Cerebellar cortex (tissue), 1 donor: ENCODE measurements at regions not wholly inside any gene's neighbourhood (a gene's known extent, or its start where the extent isn't known, plus 50 kb on each side); places are given as distances from the start of the nearest gene placed in this dataset.
A peak's percentile ranks its signal among the peaks of the same experiment; 100 is the strongest.

Experiments
- DNase-seq: peaks from one replicate; pipeline ENCODE4 v3.0.0-alpha.2; 2015; ENCODE audit warnings: low spot score

GRCh38 chrX:63993936-63994335 lies 208.9 kb upstream of the ARHGEF9 start:
- DNase-seq = no peak

GRCh38 chrX:63985906-63986305 lies 200.9 kb upstream of the ARHGEF9 start:
- no peak for DNase-seq

- no peak for DNase-seq
Observed at GRCh38 chrX:63979480-63979879, 194.5 kb upstream of the ARHGEF9 start.

- no peak for DNase-seq
Observed at GRCh38 chrX:63967551-63967950, 182.5 kb upstream of the ARHGEF9 start.

GRCh38 chrX:63963095-63963784 lies 178.2 kb upstream of the ARHGEF9 start:
- DNase-seq = peak; percentile 64

DNA sequence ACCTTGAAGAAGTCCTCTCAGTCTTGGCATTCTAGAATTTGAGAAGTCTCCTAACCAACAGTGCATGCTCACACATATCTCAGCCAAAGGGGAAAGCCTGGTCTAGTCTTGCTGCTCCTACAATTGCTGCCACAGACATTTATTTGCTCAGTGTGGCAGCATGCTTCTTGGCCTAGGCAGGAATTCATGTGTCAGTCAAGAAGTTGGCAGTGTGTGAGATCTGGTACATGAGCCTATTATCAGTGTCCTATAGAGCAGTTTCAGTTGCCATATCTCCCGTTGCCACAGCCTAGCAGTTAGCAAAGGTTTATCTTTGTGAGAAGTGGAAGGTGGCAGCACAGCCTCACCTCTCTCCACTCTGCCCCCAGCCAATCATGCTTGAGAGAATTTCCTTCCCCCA lies 176.9 kb upstream of the ARHGEF9 start:
- peak; percentile 4 for DNase-seq

- DNase-seq = no peak
Observed at GRCh38 chrX:63959975-63960374, 175.0 kb upstream of the ARHGEF9 start.

DNA sequence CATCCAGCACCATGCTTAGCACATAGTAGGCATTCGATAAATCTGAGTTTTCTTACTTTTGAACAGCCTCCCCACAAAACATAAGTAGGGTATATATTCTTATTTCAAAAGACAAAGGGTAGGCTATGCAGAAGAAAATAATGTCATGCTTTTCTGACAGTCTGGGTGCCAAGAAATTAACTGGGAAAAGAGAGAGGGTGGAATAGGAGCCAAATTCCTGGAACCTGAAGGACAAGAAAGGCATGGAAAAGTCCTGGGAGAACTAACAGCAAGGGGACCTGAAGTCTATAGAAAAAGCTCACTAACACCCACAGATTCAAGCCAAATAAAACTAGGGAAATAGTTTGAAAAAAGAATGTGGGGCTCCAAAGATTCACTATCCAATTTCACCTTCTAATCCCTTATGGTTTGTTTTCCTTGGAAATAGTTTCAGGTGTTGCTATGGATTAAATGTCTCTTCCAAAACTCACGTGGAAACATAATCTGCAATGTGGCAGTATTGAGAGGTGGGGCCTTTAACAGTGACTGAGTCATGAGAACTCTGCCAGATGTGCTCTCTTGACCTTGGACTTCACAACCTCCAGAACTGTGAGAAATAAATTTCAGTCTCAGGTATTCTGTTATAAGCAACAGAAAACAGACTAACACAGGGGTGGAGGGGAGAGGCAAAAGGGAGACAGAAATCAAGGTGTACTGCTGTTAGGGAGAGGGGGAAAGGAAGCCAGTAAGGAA lies 173.3 kb upstream of the ARHGEF9 start:
- no peak for DNase-seq

GRCh38 chrX:63935835-63936234 lies 150.8 kb upstream of the ARHGEF9 start:
- no peak for DNase-seq

DNA sequence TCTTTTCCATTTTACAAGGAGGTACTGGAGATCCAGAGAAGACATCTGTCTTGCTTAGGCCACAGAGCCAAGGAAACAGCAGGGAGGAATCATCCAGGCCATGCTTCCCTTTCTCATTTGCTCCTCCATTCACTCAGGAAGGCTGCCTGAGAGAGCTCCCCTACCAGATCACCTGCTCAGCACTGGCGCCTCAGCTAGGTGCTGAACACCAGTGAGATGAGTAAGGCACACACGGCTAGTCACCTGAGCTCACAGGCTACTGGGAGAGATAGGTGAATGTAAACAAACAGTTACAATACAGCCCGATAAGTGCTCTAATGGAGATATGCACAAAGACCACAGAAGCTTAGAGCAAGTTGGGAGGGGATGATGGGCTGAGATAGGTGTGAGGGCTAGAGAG lies 149.8 kb upstream of the ARHGEF9 start:
- peak; percentile 22 for DNase-seq

DNA sequence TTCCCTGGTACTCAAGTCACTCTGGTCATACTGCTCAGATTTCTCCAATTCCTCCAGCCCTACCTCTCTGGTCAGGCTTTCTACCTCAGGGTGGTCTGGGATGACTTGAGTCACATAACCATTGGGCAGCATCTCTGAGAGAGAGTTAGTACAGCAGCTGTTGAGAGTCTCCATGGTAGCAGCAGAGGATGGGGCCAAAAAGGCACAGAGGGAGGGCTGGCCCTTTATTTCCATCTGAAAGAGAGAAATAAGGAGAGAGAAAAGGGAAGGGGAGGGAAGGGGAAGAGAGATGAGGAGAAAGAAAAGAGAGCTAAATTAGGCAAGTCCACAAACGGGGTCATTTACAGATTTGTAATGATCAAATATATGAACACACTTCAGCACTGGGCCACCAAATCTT lies 149.1 kb upstream of the ARHGEF9 start:
- DNase-seq = no peak

DNA sequence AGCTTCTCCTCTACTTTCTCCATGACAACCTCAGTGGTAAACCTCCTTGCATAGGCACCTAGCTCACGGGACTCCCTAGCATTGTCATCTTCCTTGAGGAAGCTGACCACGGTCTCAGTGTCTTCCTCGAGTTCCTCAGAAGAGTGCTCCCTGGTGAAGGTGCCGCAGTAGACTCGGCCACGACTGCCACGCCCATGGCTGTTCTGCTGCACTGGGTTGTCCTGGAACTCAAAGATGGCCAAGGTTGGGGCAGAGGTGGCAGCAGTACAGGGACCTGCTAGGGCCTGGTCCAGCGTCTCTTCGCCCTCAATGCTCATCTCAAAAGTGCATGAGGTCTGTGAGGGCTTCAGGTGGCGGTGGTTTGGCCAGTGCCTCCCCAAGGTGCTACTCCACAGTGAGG lies 147.9 kb upstream of the ARHGEF9 start:
- DNase-seq = no peak

DNA sequence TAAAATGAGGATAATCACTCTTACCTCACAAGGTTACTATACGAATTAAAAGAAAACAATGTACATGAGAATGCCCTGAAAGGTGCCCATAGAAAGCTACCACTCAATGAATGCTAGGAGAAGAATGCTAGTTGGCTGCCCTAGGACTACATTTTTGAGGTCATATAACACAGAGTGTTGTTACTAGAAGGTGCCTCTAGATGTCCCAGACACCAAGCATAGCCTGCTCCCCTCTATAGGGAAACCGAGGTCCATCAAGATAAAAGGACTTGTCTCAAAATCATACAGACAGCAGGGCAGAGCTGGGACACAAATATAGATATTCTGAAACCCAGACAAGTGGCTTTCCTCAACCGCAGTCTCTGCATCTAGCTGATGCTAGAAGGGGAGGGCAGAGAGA lies 147.0 kb upstream of the ARHGEF9 start:
- no peak for DNase-seq

- no peak for DNase-seq
Observed at GRCh38 chrX:63930140-63930539, 145.1 kb upstream of the ARHGEF9 start.

DNA sequence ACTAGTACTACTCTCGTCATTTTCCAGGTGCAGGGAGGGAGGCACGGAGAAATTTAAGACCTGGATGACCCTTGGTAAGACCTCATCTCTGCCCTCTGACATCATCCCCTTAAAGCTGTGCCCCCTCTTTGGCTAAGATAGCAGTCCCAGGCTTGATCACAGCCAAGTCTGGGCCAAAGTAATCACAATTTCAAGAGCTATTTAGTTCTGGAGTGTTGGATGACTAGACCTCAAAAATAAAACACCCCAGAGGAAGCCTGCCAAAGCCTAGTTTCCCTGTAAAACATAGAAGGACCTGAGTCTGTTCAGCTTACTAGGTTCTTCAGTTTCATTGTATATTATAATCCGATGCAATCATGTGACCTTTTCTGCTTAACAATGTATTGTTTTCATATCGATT lies 144.6 kb upstream of the ARHGEF9 start:
- no peak for DNase-seq

DNA sequence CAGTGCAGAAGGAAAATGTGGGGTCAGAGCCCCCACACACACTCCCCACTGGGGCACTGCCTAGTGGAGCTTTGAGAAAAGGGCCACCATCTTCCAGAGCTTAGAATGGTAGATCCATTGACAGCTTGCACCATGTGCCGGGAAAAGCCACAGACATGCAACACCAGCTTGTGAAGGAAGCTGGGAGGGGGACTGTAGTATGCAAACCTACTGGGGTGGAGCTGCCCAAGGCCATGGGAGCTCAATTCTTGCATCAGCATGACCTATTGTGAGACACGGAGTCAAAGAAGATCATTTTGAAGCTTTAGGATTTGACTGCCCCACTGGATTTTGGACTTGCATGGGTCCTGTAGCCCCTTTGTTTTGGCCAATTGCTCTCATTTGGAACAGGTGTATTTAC lies 142.8 kb upstream of the ARHGEF9 start:
- DNase-seq = no peak

DNA sequence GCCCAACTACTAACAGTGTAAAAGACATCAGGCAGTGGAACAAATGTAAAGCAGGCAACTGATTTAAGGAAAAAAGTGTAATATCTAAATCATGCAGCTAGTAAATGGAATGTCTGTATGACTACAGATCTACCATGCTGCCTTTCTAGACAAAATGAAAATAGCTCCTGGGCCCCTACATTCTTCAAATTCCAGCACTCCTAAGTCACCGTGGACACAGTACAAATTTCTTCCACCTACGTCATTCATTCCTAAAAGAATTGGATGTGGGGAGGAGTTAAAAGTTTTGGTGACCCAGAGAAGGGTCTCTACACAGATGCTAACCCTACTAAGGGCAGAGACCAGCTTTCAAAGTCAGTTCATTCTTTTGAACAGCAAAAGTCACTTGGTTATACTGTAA lies 137.2 kb upstream of the ARHGEF9 start:
- DNase-seq = no peak

DNA sequence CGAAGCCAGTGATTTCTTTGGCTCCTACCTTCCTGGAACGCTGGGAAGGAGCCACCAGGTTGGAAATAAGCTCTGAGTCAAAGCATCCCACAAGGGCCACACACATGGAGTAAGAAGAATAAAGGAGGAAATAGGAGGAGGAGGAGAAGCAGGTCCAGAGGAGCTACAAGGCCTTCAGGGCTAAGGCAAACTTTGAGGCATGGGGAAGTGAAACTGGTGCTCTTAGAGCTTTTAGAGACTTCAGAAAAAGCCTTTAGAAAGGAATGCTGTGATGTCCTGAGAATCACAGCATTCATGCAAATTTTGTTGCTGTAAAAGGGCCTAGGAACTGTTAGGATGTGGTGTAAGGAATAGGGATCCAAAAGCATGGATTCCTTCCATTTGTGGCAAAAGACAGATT lies 135.9 kb upstream of the ARHGEF9 start:
- no peak for DNase-seq

DNA sequence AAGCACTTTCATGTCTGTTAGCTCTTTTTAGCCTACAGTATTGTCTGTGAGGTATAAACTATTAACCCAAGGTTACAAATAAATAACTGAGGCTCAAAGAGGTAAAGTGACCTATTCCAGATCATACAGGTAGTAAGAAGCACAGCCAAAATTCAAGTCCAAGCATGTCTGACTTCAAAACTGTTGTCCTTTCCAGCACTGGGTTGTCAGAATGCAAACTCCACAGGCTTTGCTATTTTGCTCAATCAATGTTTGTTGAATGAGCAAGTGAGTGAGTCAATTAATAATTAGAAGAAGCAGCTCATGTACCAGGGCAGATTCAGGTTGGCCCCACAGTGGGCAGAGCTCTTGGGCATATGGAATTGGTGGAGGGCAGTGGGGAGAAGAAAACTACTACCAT lies 134.1 kb upstream of the ARHGEF9 start:
- no peak for DNase-seq

DNA sequence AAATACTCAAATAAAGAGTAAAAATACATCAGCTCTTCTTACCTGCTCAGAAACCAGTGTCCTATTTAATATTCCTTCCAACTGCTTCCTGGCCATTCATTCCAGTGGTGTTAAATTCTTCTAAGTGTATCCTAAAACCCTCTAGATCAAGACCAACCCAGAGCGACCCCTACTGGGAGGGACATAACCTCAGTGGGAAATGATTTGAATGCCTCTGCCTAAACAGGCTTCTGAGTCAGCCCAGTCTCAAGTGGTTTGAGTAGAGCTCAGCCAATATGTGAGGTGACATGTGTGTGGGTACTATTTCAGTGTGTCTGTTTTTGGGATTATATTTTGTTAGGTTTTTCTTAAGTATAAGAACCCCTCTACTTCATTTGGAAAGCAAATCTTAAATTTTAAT lies 133.6 kb upstream of the ARHGEF9 start:
- DNase-seq = no peak

DNA sequence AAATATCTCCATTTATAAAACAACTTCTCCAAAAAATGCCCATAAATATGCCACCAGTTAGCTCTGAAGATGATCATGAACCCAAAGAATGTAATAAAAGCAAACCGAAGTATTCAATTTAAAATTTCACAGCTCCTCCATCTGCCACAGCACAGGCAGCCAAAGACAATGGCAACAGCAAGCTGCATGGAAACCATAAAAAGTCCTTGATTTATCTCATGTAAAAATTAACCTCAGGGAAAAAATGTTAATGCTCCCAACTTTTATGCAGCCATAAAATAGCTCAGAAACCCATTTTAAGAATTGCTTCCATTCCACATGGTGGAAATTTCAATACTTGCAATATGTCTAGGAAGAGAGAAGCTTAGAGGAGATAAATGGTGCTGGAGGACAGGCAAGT lies 132.3 kb upstream of the ARHGEF9 start:
- no peak for DNase-seq

GRCh38 chrX:63913719-63914118 lies 128.7 kb upstream of the ARHGEF9 start:
- DNase-seq = no peak

GRCh38 chrX:63889001-63889400 lies 104.0 kb upstream of the ARHGEF9 start:
- no peak for DNase-seq
